Skeletal muscle tissue (tissue), 3 donors: ENCODE measurements at regions not wholly inside any gene's neighbourhood (a gene's known extent, or its start where the extent isn't known, plus 50 kb on each side); places are given as distances from the start of the nearest gene placed in this dataset.

ENCODE experiments used
- H3K27ac ChIP-seq: one replicate; pipeline ENCODE4 v1.7.0; 2013; ENCODE audit warnings: mild to moderate bottlenecking, low read depth, low read length, inconsistent platforms
- H3K27me3 ChIP-seq, 3 donors: one replicate each; pipeline ENCODE4 v1.7.0; 2013; ENCODE audit warnings: low read length in 3 of 3; ENCODE audit not compliant: control insufficient read depth in 3 of 3, insufficient read depth in 3 of 3
- H3K36me3 ChIP-seq, 3 donors: one replicate each; pipeline ENCODE4 v1.7.0; 2013; ENCODE audit warnings: low read length in 3 of 3; ENCODE audit not compliant: control insufficient read depth in 3 of 3, insufficient read depth in 3 of 3
- H3K4me1 ChIP-seq, 3 donors: one replicate each; pipeline ENCODE4 v1.7.0; 2013; ENCODE audit warnings: low read length in 3 of 3, mild to moderate bottlenecking in 3 of 3; ENCODE audit not compliant: control insufficient read depth in 3 of 3, insufficient read depth in 3 of 3
- H3K4me3 ChIP-seq, 3 donors: one replicate each; pipeline ENCODE4 v1.7.0; 2013; ENCODE audit warnings: low read length in 3 of 3
- H3K9ac ChIP-seq, 3 donors: one replicate each; pipeline ENCODE4 v1.7.0; 2013; ENCODE audit warnings: low read length in 3 of 3, mild to moderate bottlenecking in 3 of 3, moderate library complexity in 2 of 3, low read depth in 1 of 3
- H3K9me3 ChIP-seq, 3 donors: one replicate each; pipeline ENCODE4 v1.7.0; 2013; ENCODE audit warnings: low read length in 3 of 3; ENCODE audit not compliant: control insufficient read depth in 3 of 3
- donor health status: Osteomylitis.

GRCh38 chr19:30625947-30626625 lies 253.9 kb downstream of the ZNF536 start:
- Histone ChIP-seq H3K9me3 (peaks cover 0 to 3% (median 2%) of the 10 kb centered on the region in 3 donors), H3K4me1 (no peaks in the 10 kb centered on the region), H3K36me3 (no peaks in the 10 kb centered on the region)

GRCh38 chr19:30622276-30622675 lies 250.1 kb downstream of the ZNF536 start:
- H3K27me3 ChIP-seq, result peaks cover 0 to 11% (median 5%) of the 10 kb centered on the region in 3 donors
- no peaks in the 10 kb centered on the region for H3K36me3 ChIP-seq
- no peak overlapping the region for H3K4me3 ChIP-seq
- H3K27ac ChIP-seq, result no peak overlapping the region
- no peak overlapping the region for H3K9ac ChIP-seq
- no peaks in the 10 kb centered on the region for H3K4me1 ChIP-seq
- peaks cover 0 to 3% (median 2%) of the 10 kb centered on the region in 3 donors for H3K9me3 ChIP-seq

More at GRCh38 chr19:30625947-30626625, 253.9 kb downstream of the ZNF536 start:
- H3K27ac ChIP-seq, result no peak overlapping the region
- H3K9ac ChIP-seq, result no peak overlapping the region
- peaks cover 0 to 11% (median 2%) of the 10 kb centered on the region in 3 donors for H3K27me3 ChIP-seq
- H3K4me3 ChIP-seq, result no peak overlapping the region

GRCh38 chr19:30621326-30621920 lies 249.2 kb downstream of the ZNF536 start:
- Histone ChIP-seq H3K27me3 (peaks cover 0 to 6% (median 5%) of the 10 kb centered on the region in 3 donors), H3K9me3 (peaks cover 0 to 3% (median 2%) of the 10 kb centered on the region in 3 donors), H3K36me3 (no peaks in the 10 kb centered on the region), H3K27ac (no peak overlapping the region), H3K4me3 (no peak overlapping the region), H3K9ac (no peak overlapping the region), H3K4me1 (no peaks in the 10 kb centered on the region)

- Histone ChIP-seq H3K9me3 (peaks cover 0 to 3% (median 2%) of the 10 kb centered on the region in 3 donors), H3K27me3 (peaks cover 0 to 5% (median 0%) of the 10 kb centered on the region in 3 donors), H3K4me1 (no peaks in the 10 kb centered on the region), H3K36me3 (no peaks in the 10 kb centered on the region), H3K9ac (no peak overlapping the region), H3K27ac (no peak overlapping the region), H3K4me3 (no peak overlapping the region)
These were observed 248.2 kb downstream of the ZNF536 start for GRCh38 chr19:30620354-30620753.

GRCh38 chr19:30609656-30610270 lies 237.6 kb downstream of the ZNF536 start:
- Histone ChIP-seq H3K9me3 (no peaks in the 10 kb centered on the region), H3K4me1 (no peaks in the 10 kb centered on the region), H3K4me3 (no peak overlapping the region), H3K36me3 (no peaks in the 10 kb centered on the region), H3K9ac (no peak overlapping the region), H3K27me3 (no peaks in the 10 kb centered on the region), H3K27ac (no peak overlapping the region)

GRCh38 chr19:30608471-30608870 lies 236.3 kb downstream of the ZNF536 start:
- no peaks in the 10 kb centered on the region for H3K27me3 ChIP-seq
- no peak overlapping the region for H3K9ac ChIP-seq
- H3K36me3 ChIP-seq, result no peaks in the 10 kb centered on the region
- no peaks in the 10 kb centered on the region for H3K9me3 ChIP-seq
- no peak overlapping the region for H3K4me3 ChIP-seq
- H3K27ac ChIP-seq, result no peak overlapping the region
- no peaks in the 10 kb centered on the region for H3K4me1 ChIP-seq
